ENCODE measurements at regions not wholly inside any gene's neighbourhood (a gene's known extent, or its start where the extent isn't known, plus 50 kb on each side); places are given as distances from the start of the nearest gene placed in this dataset.

- ATAC-seq (ENCODE audit: low read depth): no peak
- Histone ChIP-seq H3K27ac (ENCODE audit: poor library complexity, severe bottlenecking) (no peak overlapping the region), H3K9me3 (ENCODE audit: severe bottlenecking) (no peaks in the 10 kb centered on the region), H3K36me3 (ENCODE audit: low read depth) (no peaks in the 10 kb centered on the region), H3K4me3 (ENCODE audit: severe bottlenecking) (no peak overlapping the region), H3K27me3 (ENCODE audit: insufficient read depth, poor library complexity, severe bottlenecking) (no peaks in the 10 kb centered on the region), H3K4me1 (ENCODE audit: insufficient read depth, poor library complexity, severe bottlenecking) (no peaks in the 10 kb centered on the region)
- TF ChIP-seq CTCF (IDR thresholded peaks at IDR 0.05; ENCODE audit: poor library complexity, severe bottlenecking): no peak
- DNase-seq (ENCODE audit: low spot score): no peak
Measured at GRCh38 chr18:1049173-1049572, 144.5 kb downstream of the ADCYAP1 start.

- Histone ChIP-seq H3K27me3 (ENCODE audit: insufficient read depth, poor library complexity, severe bottlenecking) (no peaks in the 10 kb centered on the region), H3K27ac (ENCODE audit: poor library complexity, severe bottlenecking) (no peak overlapping the region), H3K4me3 (ENCODE audit: severe bottlenecking) (no peak overlapping the region), H3K9me3 (ENCODE audit: severe bottlenecking) (no peaks in the 10 kb centered on the region), H3K36me3 (ENCODE audit: low read depth) (no peaks in the 10 kb centered on the region), H3K4me1 (ENCODE audit: insufficient read depth, poor library complexity, severe bottlenecking) (no peaks in the 10 kb centered on the region)
- TF ChIP-seq CTCF (IDR thresholded peaks at IDR 0.05; ENCODE audit: poor library complexity, severe bottlenecking): no peak
- ATAC-seq (ENCODE audit: low read depth): no peak
- no peak for DNase-seq (ENCODE audit: low spot score)
Measured at GRCh38 chr18:1050012-1050657, 145.5 kb downstream of the ADCYAP1 start.

- Histone ChIP-seq H3K27me3 (ENCODE audit: insufficient read depth, poor library complexity, severe bottlenecking) (no peaks in the 10 kb centered on the region), H3K4me1 (ENCODE audit: insufficient read depth, poor library complexity, severe bottlenecking) (no peaks in the 10 kb centered on the region), H3K36me3 (ENCODE audit: low read depth) (no peaks in the 10 kb centered on the region), H3K9me3 (ENCODE audit: severe bottlenecking) (no peaks in the 10 kb centered on the region), H3K4me3 (ENCODE audit: severe bottlenecking) (no peak overlapping the region), H3K27ac (ENCODE audit: poor library complexity, severe bottlenecking) (no peak overlapping the region)
- ATAC-seq (ENCODE audit: low read depth) (no peak), DNase-seq (ENCODE audit: low spot score) (no peak)
- no peak for TF ChIP-seq CTCF (IDR thresholded peaks at IDR 0.05; ENCODE audit: poor library complexity, severe bottlenecking)
Measured at GRCh38 chr18:1052301-1052700, 147.6 kb downstream of the ADCYAP1 start.

GRCh38 chr18:1053331-1054315, 149.0 kb downstream of the ADCYAP1 start:
- no peak overlapping the region for H3K27ac ChIP-seq (ENCODE audit: poor library complexity, severe bottlenecking)
- no peaks in the 10 kb centered on the region for H3K27me3 ChIP-seq (ENCODE audit: insufficient read depth, poor library complexity, severe bottlenecking)
- no peak overlapping the region for H3K4me3 ChIP-seq (ENCODE audit: severe bottlenecking)
- DNase-seq (ENCODE audit: low spot score) (no peak), ATAC-seq (ENCODE audit: low read depth) (no peak)
- TF ChIP-seq CTCF (IDR thresholded peaks at IDR 0.05; ENCODE audit: poor library complexity, severe bottlenecking): no peak
- peaks cover 2% of the 10 kb centered on the region for H3K9me3 ChIP-seq (ENCODE audit: severe bottlenecking)
- no peaks in the 10 kb centered on the region for H3K4me1 ChIP-seq (ENCODE audit: insufficient read depth, poor library complexity, severe bottlenecking)
- no peaks in the 10 kb centered on the region for H3K36me3 ChIP-seq (ENCODE audit: low read depth)
